GM19351 (cell line): ENCODE measurements at regions not wholly inside any gene's neighbourhood (a gene's known extent, or its start where the extent isn't known, plus 50 kb on each side); places are given as distances from the start of the nearest gene placed in this dataset.
"Not testable (repeated sequence)": the region's sequence is repeated elsewhere in the genome, so short reads cannot be mapped to it uniquely, and the experiment has no call there.

ENCODE experiments used
- ATAC-seq: cut with Tn5 transposase; IDR thresholded peaks from one replicate; pipeline ENCODE4 v1.9.1; 2021; ENCODE audit warnings: mild to moderate bottlenecking, moderate library complexity; ENCODE audit not compliant: unreplicated experiment

DNA sequence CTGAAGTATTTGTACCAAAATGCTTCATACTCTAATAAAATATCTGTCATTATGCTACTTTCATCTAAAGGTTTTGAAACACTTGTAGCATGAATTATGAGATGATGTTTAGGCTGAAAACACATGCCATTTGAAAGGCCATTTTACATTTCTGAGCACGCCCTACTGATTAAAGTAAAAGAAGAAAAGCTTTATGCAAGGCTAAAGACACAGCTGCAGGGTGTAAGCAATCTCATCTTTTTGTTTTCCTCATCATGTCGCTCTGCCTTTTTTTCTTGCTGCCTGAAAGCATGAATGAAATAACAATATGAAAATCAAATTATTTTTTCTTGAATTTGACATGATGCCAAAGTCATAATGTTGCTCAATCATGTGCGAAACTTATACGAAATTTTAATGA, 148.6 kb upstream of the ARG1 start:
- no peak for ATAC-seq

DNA sequence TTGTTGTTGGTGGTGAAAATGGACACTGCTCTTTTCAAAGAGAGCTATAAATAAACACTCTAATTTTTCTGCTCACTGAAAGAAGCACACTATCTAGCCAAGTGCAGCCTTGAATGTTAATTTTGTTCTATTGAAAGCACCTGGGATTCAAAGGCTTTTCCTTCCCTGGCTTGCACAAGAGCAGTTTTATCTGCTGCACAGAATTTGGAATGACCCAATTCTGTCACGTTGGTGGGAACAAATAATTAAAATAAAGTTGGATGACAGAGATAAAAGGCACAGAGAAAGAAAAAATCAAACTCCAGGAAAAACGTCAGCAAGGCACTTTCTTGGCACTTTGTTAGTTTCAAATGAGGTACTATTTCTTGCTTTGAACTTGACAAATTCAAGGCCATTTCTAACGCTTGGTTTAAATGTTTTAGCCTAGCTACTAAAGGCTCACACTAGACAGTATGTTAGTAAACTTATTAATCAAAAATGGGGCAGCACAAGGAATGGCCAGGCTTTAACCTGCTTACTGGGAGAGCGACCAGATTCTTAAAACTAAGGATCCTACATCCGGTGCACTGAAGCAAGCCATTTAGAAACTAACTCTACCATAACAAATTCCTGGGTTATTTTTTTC, 145.5 kb upstream of the ARG1 start:
- no peak for ATAC-seq

DNA sequence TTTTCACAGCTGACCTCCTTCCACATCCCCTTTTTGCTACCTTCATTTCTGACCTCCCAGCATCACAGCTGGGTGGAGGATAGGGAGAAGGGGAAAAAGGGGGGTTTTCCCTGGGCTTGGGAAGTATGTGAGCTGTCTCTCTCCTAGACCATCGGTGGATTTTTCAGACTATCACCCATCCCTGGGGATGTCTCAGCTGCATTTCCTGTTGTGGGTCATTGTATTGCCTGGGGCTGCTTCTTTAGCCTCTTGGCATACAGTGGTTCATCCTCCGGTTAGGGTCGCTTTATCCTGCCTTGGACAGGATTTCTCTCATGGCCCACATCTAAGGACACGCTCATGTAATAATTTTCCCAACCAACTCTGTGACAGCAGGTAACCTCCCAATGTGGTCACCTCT, 142.5 kb upstream of the ARG1 start:
- no peak for ATAC-seq

DNA sequence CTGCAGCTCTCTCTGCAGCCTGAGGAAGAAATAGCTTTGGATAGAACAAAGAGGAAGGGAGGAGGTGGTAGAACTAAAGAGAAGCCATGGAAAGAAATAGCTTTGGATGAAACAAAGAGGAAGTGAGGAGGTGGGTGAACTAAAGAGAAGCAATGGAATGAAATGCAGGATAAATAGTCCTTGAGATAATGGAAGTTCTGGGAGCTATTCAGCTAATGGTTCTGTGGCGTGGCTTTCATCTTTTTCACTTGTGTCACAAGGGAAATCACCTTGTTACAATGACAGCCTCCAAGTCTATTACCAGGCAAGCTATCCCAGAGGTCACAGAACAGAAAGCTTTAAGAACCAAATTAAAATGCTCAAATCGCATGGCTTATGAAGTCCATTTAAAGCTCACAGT, 141.3 kb upstream of the ARG1 start:
- ATAC-seq: no peak

DNA sequence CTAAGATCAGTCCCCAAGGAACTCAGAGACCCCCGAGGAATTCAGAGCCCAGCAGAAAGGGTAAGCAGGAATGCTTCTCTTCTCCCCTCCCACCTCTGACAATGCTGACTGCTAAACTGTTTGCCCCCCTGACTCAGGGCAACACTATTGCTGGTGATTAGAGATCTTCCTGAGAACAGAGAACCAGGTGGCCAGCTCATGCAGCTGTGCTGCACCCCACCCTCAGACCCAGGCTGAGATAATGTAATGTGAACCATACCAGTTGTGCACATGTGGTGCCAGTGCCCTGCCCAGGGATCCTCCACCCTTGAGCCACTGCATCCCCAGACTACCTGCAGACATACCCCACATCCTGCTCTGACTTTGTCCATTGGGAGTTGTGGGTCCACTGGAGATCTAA, 139.1 kb upstream of the ARG1 start:
- ATAC-seq: no peak

DNA sequence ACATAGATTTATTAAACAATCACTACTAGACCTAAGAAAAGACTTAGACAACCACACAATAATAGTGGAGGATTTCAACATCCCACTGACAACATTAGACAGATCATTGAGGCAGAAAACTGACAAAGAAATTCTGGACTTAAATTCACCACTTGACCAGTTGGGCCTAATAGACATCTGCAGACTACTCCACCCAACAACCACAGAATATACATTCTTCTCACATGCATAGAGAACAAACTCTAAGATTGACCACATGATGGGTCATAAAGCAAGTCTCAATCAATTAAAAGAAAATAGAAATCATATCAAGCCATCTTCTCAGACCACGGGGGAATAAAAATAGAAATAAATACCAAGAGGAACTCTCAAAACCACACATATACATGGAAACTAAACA, 136.7 kb upstream of the ARG1 start:
- ATAC-seq: no peak

DNA sequence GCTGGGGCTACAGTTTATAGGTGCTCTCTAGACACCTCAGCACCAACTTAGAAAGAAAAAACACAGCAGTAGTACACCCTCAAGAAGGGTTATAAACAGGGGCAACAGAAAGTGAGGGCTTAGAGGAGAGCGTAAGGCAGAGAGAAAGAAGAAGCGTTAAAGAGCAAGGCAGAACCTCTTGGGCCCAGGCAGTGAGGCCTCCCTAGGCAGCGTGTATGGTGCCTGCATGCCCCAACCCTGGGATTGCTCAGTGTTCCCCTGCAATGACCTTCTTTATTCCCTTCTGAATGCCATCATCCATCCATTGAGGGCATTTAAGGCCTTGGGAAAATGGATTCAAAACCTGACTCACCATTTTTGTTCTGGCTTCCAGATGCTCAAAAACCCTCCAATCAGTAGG, 130.0 kb upstream of the ARG1 start:
- no peak for ATAC-seq

DNA sequence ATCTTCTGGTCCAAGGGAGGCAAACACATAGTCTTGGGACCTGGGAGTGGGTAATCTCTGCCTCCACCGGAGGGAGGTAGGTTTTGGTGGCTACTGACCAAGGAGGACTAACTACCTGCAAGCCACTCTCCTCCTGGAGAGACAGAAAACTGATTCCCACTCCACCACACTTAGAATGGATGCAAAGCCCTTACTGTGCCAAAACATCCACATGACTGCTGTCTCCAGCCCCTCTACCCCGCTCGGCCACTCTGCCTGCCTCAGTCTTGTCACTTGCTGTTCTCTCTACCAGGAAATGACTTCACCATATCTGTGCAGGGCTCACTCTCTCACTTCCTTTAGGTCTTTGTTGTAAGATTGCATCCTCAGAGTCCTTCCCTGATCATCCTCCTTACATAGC, 129.5 kb upstream of the ARG1 start:
- ATAC-seq: no peak

DNA sequence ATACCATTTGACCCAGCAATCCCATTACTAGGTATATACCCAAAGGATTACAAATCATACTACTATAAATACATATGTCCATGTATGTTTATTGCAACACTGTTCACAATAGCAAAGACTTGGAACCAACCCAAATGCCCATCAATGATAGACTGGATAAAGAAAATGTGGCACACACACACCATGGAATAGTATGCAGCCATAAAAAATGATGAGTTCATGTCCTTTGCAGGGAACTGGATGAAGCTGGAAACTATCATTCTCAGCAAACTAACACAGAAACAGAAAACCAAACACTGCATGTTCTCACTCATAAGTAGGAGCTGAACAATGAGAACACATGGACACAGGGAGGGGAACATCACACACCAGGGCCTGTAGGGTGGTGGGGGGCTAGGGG, 127.7 kb upstream of the ARG1 start:
- not testable (repeated sequence) for ATAC-seq

DNA sequence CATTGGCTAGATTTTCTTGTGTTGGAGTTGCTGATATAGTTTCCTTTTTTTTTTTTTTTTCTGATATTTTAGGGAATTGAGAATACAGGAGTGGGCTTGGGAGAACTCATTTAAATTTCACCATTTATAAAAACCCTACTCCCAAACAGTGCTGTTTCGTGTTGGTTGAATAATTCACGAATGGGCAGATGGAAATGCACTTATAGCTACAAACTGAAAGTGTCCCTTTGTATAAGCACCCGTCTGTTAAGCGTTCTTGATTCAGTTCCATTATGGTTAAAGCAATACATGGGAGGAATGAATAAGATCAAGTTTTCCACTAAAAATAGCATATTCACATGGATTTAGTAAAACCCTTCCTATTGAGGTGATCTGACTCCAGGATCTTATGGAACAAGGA, 122.2 kb upstream of the ARG1 start:
- no peak for ATAC-seq

DNA sequence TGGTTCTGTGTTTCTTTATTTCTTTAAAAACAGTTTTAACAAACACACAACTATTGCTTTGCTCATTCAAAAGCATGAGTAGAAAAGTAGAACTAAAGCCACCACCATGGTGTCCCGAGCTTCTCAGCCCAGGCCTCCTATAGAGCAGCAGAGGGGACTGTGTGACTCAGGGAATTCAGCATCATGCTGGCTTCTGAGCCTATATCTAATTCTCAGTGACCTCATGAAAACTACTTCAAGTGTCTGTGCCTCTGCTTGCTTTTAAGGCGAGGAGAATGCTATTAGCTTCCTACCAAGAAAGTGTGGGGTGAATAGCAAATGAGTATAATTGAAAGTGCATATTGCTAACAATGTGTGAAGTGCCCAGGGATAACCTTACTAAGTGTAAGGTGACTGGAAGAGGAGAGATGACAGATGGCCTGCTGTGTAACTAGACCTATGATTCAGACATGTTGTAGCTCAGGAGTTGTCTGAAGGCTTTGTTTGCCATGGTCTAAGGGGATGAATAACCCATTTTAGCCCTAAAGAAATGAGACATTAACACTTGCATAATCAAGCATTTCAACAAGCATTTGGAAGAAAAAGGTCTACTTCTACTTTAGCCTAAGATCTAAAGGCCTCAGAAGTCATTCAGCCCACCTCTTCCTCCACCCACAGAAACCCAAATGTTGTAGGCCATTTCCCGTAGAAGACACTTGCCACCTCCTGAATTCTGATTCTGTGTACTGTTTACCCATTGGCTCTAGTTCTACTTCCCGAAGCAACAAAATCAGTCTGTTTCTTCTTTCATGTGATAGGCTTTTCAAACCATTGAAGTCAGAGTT, 121.5 kb upstream of the ARG1 start:
- ATAC-seq: no peak

DNA sequence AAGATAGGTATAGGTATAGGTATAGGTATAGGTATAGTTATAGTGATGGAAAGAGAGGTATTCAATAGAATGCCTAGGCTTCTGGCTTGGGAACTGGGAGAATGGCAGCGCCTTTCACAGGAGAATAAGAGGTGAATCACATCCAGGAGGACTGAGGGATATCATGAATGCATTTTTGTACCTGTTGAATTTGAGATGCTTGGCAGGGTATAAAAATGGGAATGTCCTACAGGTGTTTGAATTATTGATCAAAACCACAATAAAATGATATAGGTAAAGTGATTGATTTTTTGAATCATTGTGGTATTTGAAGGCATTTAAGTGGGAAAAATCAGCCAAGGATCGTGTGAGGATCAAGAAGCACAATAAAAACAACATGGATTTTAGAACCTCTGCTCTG, 119.2 kb upstream of the ARG1 start:
- no peak for ATAC-seq

DNA sequence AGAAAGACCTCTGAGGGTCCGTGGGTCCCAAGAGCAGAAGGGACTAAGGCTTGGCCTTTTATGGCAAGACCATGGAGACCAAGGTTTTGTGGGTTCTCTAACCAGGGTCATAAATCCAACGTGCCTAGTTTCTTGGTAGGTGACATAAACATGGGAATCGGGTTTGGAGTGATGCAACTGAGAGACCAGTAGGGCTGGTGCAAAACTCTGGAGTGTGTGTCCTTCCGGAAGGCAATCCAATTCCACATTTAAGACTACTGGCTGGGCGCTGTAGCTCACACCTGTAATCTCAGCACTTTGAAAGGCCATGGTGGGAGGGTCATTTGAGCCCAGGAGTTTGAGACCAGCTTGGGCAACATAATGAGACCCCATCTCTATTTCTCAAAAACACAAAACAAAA, 116.5 kb upstream of the ARG1 start:
- no peak for ATAC-seq

DNA sequence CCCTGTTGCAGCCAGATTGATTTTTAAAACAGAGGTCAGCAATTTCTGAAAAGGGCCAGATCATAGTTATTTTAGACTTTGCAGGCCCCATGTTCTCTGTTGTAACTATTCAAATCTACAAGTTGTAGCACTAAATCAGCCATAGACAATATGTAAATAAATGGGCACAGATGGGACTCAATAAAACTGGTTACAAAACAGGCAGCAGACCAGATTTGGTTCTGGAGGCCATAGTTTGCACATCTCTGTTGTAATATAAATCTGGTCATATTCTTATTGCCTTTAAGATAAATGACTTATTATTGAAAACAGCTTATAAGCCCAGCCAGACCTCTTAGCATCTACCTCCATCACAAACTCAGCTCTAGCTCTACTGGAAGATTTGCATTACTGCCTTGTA, 114.0 kb upstream of the ARG1 start:
- no peak for ATAC-seq

DNA sequence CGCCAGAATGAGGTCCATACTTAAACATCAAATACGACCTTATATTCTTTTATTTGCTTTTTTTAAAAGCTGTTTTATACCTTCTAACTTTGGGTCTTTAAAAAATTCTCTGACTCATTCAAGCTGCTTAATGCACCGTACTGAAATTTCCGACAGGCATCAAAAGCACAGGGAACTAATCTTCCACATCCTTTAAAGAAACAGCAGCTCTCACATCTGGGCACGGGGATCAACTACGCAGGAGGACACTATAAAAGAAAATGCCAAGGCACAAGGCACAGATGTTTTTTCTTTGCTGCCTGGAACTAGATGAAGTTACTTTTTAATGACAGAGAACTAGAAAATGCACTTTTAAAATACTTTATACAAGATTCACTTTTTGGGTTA, 112.4 kb upstream of the ARG1 start:
- ATAC-seq: no peak

DNA sequence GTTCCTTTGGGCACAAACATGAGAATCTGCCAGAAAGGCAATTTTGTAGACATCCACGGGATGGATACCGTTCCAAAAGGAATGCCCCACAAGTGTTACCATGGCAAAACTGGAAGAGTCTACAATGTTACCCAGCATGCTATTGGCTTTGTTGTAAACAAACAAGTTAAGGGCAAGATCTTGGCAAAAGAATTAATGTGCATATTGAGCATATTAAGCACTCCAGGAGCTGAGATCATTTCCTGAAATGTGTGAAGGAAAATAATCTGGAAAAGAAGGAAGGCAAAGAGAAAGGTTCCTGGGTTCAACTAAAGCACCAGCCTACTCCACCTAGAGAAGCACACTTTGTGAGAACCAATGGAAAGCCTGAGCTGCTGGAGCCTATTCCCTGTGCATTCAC, 103.9 kb upstream of the ARG1 start:
- ATAC-seq: no peak

DNA sequence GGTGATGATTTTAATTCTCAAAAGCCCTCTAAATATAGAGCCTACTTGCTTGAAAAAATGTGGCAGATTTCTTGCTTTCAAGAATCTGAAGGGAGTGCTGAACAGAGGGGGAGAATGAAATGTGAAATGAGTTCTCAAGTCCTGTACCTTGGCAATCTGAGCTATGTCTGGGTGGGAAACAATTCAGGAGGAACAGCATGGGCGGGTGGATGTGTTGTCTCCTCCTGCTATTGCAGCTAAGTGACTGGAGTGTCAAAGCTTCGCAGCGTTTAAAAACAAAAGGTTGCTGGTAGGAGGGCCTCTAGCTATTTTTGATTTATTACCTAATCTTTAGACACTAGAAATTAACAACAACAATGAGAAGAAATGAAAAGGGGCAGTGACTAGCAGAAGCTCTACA, 102.5 kb upstream of the ARG1 start:
- ATAC-seq: no peak

DNA sequence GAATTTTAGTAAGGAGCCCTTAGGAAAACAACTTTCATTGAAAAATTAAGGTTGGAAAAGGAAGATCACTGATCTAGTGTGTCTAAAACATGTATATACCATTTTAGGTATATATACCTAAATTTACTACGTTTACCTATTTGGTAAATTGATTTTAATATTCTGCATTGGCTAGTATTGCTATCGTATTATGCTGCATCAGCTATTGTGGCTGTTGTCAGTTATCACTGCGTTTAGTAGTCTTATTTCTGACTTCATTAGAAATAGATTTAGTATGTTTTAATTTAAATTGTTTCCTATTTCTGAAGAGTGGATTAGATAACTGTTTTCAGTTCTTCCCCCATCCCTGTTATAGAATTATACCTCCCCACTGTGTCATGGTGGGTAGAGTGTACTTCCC, 101.7 kb upstream of the ARG1 start:
- no peak for ATAC-seq

DNA sequence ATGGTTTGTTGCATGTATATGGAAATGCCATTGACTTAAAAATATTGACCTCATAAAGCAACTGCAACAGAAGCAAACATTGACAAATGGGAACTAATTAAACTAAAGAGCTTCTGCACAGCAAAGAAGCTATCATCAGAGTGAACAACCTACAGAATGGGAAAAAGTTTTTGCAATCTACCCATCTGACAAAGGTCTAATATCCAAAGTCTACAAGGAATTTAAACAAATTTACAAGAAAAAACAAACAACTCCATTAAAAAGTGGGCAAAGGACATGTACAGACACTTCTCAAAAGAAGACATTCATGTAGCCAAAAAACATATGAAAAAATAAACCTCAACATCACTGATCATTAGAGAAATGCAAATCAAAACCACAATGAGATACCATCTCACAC, 99.7 kb upstream of the ARG1 start:
- not testable (repeated sequence) for ATAC-seq

DNA sequence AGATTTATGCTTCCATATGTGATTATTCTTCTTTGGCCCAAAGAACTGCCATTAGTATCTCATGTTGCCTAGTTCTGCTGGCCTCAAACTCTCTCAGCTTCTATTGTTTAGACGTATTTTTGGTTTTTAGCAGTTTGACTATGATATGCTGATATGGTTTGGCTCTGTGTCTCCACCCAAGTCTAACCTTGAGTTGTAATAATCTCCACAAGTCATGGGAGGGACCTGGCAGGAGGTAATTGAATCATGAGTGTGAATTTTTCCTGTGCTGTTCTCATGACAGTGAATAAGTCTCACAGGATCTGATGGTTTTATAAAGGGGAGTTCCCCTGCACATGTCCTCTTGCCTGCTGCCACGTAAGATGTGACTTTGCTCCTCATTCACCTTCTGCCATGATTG, 96.7 kb upstream of the ARG1 start:
- ATAC-seq: no peak

DNA sequence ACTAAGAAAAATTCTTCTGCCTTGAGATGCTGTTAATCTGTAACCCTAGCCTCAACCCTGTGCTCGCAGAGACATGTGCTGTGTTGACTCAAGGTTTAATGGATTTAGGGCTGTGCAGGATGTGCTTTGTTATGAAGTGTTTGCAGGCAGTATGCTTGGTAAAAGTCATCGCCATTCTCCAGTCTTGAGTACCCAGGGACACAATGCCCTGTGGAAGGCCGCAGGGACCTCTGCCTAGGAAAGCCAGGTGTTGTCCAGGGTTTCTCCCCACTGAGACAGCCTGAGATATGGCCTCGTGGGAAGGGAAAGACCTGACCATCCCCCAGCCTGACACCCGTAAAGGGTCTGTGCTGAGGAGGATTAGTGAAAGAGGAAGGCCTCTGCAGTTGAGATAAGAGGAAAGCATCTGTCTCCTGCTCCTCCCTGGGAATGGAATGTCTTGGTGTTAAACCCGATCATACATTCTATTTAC, 94.2 kb upstream of the ARG1 start:
- ATAC-seq: not testable (repeated sequence)

DNA sequence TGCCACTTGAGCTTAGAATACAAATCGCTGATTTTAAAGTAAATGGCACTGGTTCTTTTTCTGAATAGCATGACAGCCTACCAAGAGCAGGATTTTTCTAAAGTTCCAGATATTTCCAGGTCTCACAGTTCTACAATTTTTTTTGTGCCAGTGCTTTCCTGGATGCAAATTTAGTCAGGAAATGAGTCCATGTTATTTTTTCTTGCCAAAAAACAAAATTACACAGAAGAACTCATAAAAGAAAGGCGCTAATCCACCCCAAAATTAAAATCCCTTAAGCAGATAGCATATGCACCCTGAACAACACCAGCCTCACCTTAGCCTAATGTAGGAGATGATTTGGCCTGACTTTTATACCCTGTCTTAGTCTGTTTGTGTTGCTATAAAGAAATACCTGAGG, 86.4 kb upstream of the ARG1 start:
- no peak for ATAC-seq

DNA sequence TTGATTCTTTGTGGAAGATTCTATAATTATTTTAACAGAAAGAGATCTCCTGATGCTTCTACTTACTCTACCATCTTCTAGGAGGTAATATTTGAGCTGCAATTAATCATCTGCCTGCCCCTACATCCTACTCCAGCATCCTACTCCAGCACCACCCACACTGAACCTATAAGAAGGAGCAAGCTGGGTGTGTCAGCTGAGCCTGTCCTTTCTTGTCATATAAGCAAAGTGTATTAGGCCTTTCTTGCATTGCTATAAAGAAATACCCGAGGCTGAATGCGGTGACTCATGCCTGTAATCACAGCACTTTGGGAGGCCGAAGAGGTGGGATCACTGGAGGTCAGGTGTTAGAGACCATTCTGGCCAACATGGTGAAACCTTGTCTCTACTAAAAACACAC, 84.2 kb upstream of the ARG1 start:
- ATAC-seq: no peak
